DOHH2 (cell line): ENCODE measurements at regions not wholly inside any gene's neighbourhood (a gene's known extent, or its start where the extent isn't known, plus 50 kb on each side); places are given as distances from the start of the nearest gene placed in this dataset.

Source experiments
- H3F3A ChIP-seq: fragments of 200-600 bp; sonication (generic), shearing (Covaris generic); 2 replicates; pipeline ENCODE4 v1.6.0; 2016; ENCODE audit warnings: antibody characterized with exemption, mild to moderate bottlenecking; ENCODE audit not compliant: control insufficient read depth, insufficient read depth
- H3K27ac ChIP-seq: fragments of 200-600 bp; sonication (generic); 2 replicates; pipeline ENCODE4 v1.5.1; 2014; ENCODE audit warnings: low read depth, mild to moderate bottlenecking, low read length, moderate library complexity
- H3K27me3 ChIP-seq: fragments of 200-600 bp; sonication (generic); 2 replicates; pipeline ENCODE4 v1.6.1; 2014; ENCODE audit warnings: mild to moderate bottlenecking, low read length, mixed read lengths; ENCODE audit not compliant: control insufficient read depth
- H3K36me3 ChIP-seq: fragments of 200-600 bp; sonication (generic); 2 replicates; pipeline ENCODE4 v1.6.1; 2014; ENCODE audit warnings: mild to moderate bottlenecking, low read length, moderate library complexity, mixed read lengths; ENCODE audit not compliant: control insufficient read depth
- H3K4me1 ChIP-seq: fragments of 200-600 bp; sonication (generic); 2 replicates; pipeline ENCODE4 v1.6.1; 2014; ENCODE audit warnings: mild to moderate bottlenecking, low read length, mixed read lengths; ENCODE audit not compliant: control insufficient read depth
- H3K4me2 ChIP-seq: fragments of 200-600 bp; sonication (generic); 2 replicates; pipeline ENCODE4 v1.6.0; 2014; ENCODE audit warnings: mild to moderate bottlenecking, low read length, moderate library complexity
- H3K4me3 ChIP-seq: fragments of 200-600 bp; sonication (generic); 2 replicates; pipeline ENCODE4 v1.5.1; 2014; ENCODE audit warnings: mild to moderate bottlenecking, low read length, mixed read lengths
- H3K79me2 ChIP-seq: fragments of 200-600 bp; sonication (generic); 2 replicates; pipeline ENCODE4 v1.6.1; 2014; ENCODE audit warnings: mild to moderate bottlenecking, low read length, mixed read lengths; ENCODE audit not compliant: control insufficient read depth
- H3K9me2 ChIP-seq: fragments of 200-600 bp; sonication (generic); replicated peaks from 2 replicates; pipeline ENCODE4 v1.6.1; 2014; ENCODE audit warnings: mild to moderate bottlenecking, low read length, mixed read lengths; ENCODE audit not compliant: control insufficient read depth
- H3K9me3 ChIP-seq: fragments of 200-600 bp; sonication (generic); 2 replicates; pipeline ENCODE4 v1.6.1; 2014; ENCODE audit warnings: antibody characterized with exemption, low read length, mixed read lengths; ENCODE audit not compliant: control insufficient read depth, insufficient read depth
- H4K20me1 ChIP-seq: fragments of 200-600 bp; sonication (generic); 2 replicates; pipeline ENCODE4 v1.6.0; 2014; ENCODE audit warnings: low read depth, mild to moderate bottlenecking, antibody characterized with exemption, low read length, moderate library complexity; ENCODE audit not compliant: control insufficient read depth, insufficient read depth
- EZH2phosphoT487 ChIP-seq: fragments of 200-600 bp; sonication (generic); IDR thresholded peaks from 2 replicates; pipeline ENCODE4 v1.6.1; 2017; ENCODE audit warnings: borderline replicate concordance, mild to moderate bottlenecking, antibody characterized with exemption, low read length, moderate library complexity, mixed read lengths
- TF ChIP-seq, protein P1 (sequence below): fragments of 200-600 bp; sonication (generic); IDR thresholded peaks from one replicate; pipeline ENCODE4 v1.5.1; 2014; ENCODE audit warnings: antibody characterized with exemption, mild to moderate bottlenecking, low read depth, low read length; ENCODE audit not compliant: poor library complexity, severe bottlenecking

DNA sequence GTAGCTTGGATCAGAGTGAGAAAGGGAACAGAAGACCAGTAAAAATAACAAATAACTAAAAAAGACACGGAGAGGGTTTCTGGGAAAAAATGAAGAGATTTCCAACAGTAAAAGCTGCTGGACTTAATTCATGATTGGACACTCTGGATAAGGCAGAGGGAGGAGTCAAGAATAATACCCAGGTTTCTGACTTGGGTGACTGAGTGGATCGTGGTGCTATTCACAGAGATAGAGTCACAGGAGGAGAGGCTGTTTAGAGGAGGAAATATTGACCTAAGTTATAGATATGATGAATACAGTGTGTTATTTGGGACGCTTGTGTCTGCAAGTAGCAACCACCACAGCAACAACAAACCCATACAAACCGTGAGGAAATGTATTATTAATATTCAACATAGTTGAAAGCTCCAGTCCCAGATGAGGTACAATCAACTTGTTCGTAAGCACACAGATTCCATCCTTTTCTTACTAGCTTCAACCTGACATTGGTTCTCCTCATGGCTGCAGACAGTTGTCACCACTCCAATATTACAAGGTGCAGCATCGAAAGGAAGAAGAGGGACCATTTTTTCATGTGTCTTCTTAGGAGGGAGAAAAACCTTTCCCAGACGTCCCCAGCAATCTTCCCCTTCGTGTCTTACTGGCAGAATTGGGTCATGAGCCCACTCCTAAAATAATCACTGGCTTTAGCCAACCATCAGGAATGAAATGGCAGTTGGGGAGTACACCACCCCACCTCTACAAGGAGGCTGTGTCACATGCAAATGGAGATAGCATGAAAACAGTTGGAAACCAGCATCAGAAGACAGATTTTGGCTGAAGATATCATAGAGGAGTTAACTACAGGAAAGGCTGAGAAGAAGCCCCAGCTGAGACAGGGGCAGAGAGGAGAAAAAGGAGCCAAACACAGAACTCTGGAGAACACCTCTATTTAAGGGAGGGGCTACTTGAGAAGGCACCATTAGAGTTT lies 387.8 kb downstream of the SHQ1 start:
- no peak overlapping the region for H3K27ac ChIP-seq
- H3K4me2 ChIP-seq, result no peak overlapping the region
- no peaks in the 10 kb centered on the region for H3K36me3 ChIP-seq
- no peaks in the 10 kb centered on the region for H3K79me2 ChIP-seq
- H3K4me3 ChIP-seq, result no peak overlapping the region
- no peaks in the 10 kb centered on the region for H3K9me2 ChIP-seq
- no peaks in the 10 kb centered on the region for H3K9me3 ChIP-seq
- no peak for TF ChIP-seq EZH2phosphoT487
- TF ChIP-seq, protein P1, sequence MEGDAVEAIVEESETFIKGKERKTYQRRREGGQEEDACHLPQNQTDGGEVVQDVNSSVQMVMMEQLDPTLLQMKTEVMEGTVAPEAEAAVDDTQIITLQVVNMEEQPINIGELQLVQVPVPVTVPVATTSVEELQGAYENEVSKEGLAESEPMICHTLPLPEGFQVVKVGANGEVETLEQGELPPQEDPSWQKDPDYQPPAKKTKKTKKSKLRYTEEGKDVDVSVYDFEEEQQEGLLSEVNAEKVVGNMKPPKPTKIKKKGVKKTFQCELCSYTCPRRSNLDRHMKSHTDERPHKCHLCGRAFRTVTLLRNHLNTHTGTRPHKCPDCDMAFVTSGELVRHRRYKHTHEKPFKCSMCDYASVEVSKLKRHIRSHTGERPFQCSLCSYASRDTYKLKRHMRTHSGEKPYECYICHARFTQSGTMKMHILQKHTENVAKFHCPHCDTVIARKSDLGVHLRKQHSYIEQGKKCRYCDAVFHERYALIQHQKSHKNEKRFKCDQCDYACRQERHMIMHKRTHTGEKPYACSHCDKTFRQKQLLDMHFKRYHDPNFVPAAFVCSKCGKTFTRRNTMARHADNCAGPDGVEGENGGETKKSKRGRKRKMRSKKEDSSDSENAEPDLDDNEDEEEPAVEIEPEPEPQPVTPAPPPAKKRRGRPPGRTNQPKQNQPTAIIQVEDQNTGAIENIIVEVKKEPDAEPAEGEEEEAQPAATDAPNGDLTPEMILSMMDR, result no peak
- no peaks in the 10 kb centered on the region for H3K4me1 ChIP-seq
- no peaks in the 10 kb centered on the region for H4K20me1 ChIP-seq
- peaks cover 28% of the 10 kb centered on the region for H3K27me3 ChIP-seq
- no peaks in the 10 kb centered on the region for H3F3A ChIP-seq

DNA sequence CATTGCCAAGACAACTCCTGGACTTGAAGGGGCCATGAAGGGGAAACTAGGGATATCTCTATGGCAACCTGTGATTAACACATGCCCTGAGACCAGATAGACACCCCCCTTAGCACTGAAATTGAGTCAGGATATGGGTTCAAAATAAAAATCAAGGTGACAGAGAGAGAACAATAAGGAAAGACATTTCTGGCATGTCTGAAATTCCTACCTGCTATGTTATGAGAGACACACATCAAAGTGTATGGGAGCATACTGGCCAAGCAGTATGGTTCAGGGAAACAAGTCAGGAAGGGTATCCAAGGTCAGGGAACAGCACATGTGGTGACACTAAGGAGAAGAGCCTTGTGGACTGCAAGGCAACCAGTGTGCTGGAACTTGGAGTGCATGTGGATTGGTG lies 388.7 kb downstream of the SHQ1 start:
- Histone ChIP-seq H3K79me2 (no peaks in the 10 kb centered on the region), H3F3A (no peaks in the 10 kb centered on the region), H3K4me3 (no peak overlapping the region), H3K4me2 (no peak overlapping the region), H4K20me1 (no peaks in the 10 kb centered on the region), H3K27ac (no peak overlapping the region), H3K36me3 (no peaks in the 10 kb centered on the region), H3K4me1 (no peaks in the 10 kb centered on the region), H3K9me3 (no peaks in the 10 kb centered on the region), H3K9me2 (no peaks in the 10 kb centered on the region), H3K27me3 (peaks cover 20% of the 10 kb centered on the region)
- TF ChIP-seq, protein P1, result no peak
- TF ChIP-seq EZH2phosphoT487, result no peak

GRCh38 chr3:72458375-72458774 lies 389.9 kb downstream of the SHQ1 start:
- H3K27ac ChIP-seq, result no peak overlapping the region
- TF ChIP-seq EZH2phosphoT487, result no peak
- TF ChIP-seq, protein P1, result no peak
- H3K79me2 ChIP-seq, result no peaks in the 10 kb centered on the region
- H3K9me2 ChIP-seq, result no peaks in the 10 kb centered on the region
- no peaks in the 10 kb centered on the region for H3K4me1 ChIP-seq
- H3K36me3 ChIP-seq, result no peaks in the 10 kb centered on the region
- no peaks in the 10 kb centered on the region for H4K20me1 ChIP-seq
- peaks cover 26% of the 10 kb centered on the region for H3K27me3 ChIP-seq
- H3K9me3 ChIP-seq, result no peaks in the 10 kb centered on the region
- no peaks in the 10 kb centered on the region for H3F3A ChIP-seq
- H3K4me3 ChIP-seq, result no peak overlapping the region
- no peak overlapping the region for H3K4me2 ChIP-seq
